MV-4-11 (cell line): ENCODE measurements at regions not wholly inside any gene's neighbourhood (a gene's known extent, or its start where the extent isn't known, plus 50 kb on each side); places are given as distances from the start of the nearest gene placed in this dataset.

ENCODE experiments used
- DNase-seq: peaks from one replicate; lab custom pipeline; 2025; lab: John Stamatoyannopoulos, UW

DNA sequence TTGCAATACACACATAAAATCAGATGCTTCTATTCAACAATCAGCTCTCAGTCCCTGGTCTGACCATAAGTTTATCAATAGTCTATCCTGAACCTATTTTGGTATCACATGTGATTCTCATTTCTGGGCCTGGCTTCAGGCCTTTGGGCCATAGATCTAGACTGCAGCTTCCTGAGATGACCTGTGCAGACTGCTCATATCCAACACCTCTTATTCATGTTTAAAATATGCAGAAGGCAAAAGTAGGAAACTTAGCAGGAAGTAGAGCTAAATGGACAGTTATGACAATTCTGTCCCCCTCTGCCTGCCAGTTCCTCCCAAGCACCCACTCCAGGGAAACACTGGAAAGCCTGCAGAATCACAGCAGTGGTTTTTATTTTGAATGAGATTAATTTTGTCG, 53.3 kb downstream of the C7orf25 start:
- DNase-seq: no peak

GRCh38 chr7:42856605-42856987, 55.3 kb downstream of the C7orf25 start:
- no peak for DNase-seq

- no peak for DNase-seq
Observed at GRCh38 chr7:42854571-42855118, 57.2 kb downstream of the C7orf25 start.

DNA sequence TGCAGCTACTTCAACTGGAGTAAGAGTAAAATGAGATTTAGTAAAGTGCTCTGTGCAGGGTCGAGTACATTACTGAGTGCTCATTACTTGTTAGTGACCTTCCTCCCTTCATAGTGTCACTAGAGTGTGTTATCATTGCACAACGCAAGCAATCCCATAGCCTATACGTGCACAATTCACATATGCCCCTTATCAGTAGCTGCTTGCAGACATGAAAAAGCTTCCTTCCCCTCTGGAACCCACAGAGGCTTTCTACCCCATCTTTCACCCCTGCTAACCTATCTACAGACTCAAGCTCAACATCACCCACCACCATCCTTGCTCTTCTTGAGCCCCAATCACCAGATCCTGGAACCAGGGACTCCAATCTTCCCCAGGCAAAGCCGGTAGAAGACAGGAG, 59.3 kb downstream of the C7orf25 start:
- no peak for DNase-seq

GRCh38 chr7:42843205-42843800, 68.6 kb downstream of the C7orf25 start:
- DNase-seq: no peak

GRCh38 chr7:42834676-42835075, 77.2 kb downstream of the C7orf25 start:
- DNase-seq: no peak

DNA sequence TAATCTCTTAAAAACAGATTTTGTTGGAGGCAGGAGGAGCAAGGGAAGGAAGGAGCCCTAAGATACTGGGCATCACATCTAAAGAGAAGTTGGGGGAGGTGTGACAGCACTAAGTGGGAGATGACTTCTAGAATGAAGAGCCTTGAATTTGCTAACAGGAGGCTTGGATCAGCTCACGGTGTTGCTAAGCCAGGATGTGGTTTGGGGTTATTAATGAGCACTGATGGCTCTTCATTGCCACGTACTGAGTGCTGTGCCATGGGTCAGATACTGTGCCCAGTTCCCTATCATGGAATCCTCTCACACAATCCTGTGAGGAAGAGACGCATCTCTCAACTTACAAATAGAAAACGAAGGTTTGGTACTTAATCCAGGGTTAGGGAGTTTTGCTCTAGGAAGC, 78.5 kb downstream of the C7orf25 start:
- no peak for DNase-seq

DNA sequence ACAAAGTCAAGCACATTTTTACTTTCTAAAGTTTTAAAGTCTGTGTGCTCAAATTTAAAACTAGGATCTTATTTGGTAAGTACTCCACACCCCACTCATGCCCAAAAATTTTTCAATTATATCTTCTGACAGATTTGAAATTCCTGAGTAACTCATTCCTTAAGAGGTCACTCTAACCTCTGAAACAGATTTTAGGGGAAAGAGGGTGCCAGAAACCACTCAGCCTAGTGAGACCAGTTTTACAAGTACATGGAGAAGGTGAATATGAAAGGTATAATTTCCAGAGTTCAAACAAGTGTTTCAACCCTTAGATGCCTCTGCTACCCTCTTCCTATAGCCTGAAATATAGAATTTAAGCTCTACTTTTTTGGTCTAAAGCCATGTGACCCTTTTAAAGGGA, 79.2 kb downstream of the C7orf25 start:
- no peak for DNase-seq

DNA sequence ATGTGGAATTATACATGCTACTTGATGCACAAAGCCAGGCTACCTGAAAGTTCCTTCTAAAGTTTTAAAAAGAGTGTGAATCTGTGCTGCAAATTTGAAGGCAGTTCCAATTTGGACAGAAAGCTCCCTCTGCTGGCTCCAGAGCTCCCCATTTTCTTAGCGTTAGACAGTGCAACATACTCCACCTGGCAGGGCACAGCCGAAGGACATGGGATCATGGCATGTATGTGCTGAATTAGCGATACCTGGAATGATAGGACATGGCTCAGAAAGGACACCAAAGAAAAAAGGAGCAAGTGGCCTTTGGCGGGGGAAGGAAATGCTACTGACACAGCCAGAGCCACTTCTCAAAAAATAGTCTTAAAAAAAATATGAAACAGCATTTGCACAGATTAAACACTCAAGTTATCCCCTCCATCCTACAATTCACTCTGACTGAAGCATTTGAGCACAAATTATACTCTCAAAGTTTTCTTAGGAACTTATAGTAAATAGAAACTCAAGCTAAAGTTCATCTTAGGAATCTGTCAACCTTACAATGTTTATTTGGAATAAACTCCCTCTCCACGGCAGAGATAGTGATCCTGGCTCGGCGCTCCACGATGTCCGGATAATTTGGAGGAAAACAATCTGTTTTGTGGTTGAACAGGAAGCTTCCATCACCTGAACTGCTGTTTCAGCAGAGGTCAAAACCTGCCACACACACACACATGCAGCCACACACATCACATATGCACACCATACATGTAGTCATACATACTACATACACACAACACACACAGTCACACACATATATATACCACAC, 80.0 kb downstream of the C7orf25 start:
- DNase-seq: no peak

DNA sequence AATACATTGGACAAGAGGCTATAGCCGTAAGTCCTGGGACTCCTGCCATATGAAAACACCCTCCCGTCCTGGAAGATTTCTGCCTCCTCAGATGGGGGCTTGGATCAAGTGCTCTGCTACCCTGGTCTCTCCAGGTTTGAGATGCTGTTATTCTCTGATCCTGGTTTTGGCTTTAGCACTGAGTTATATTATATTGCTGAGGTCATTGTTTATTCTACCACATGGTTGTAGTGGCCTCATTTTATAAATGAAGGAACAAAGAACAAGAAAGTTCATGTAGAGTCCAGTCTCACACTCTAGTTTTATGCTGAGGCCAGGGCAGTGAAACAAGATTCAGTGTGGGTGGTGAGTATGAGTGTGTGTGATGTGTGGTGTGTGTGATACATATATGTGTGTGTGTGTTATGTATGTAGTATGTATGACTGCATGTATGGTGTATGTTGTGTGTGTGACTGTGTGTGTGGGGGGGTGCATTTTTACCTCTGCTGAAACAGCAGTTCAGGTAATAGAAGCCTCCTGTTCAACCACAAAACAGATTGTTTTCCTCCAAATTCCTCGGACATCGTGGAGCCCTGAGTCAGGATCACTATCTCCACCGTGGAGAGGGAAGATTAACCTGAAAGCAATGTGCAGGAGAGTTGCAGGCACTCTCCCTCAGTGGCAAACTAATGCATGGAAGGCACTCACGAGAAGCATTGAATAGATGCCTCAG, 80.7 kb downstream of the C7orf25 start:
- DNase-seq: no peak

- no peak for DNase-seq
Observed at GRCh38 chr7:42812779-42813178, 99.1 kb downstream of the C7orf25 start.

DNA sequence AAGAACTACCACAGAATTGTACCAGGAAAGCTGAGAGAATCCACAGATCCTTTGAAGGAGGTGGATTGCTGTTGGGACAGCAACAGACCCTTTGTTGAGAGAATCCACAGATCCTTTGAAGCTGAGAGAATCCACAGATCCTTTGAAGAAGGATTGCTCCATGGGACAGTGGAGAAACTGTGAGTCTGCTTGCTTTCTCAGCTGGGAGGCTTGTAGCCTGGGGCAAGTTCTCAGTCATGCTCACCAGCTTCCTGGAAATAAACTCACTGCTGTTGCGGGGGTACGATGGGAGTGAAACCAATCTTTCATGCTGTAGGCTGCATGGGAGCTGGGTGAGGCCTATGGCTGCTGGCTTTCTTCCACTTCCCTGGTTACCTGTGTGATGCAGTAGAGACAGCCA, 106.3 kb downstream of the C7orf25 start:
- DNase-seq: no peak

DNA sequence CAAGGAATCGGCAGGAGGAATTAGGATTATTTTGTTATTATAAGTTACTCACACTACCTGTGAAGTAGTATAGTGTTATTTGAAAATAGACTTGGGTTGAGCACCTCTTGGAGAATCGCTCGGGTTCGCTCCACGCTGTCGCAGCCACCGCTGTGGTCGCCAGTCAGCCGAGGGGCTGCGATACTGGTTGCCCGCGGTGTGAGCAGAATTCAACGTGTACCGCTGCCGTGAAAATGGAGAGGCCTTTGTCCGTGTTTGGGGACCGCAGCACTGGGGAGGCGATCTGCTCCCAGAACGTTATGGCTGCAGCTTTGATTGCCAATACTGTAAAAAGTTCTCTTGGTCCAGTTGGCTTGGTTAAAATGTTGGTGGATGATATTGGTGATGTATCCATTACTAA, 117.2 kb downstream of the C7orf25 start:
- no peak for DNase-seq

GRCh38 chr7:42792841-42793240, 119.0 kb downstream of the C7orf25 start:
- DNase-seq: no peak

DNA sequence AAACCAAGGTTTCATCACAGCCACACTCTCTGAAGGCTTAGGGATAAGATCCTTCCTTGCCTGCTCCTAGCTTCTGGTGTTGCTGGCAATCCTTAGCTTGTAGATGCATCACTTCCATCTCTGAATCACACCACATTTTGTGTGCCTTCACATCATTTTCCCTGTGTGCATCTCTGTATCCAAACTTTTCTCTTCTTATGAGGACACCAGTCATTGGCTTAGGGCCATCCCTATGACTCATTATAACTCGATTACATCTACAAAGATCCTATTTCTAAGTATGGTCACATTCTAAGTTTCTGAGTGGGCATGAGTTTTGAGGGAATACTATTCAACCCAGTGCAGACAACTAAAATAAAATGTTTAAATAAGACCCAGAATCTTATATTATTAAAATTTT, 121.7 kb downstream of the C7orf25 start:
- DNase-seq: no peak

DNA sequence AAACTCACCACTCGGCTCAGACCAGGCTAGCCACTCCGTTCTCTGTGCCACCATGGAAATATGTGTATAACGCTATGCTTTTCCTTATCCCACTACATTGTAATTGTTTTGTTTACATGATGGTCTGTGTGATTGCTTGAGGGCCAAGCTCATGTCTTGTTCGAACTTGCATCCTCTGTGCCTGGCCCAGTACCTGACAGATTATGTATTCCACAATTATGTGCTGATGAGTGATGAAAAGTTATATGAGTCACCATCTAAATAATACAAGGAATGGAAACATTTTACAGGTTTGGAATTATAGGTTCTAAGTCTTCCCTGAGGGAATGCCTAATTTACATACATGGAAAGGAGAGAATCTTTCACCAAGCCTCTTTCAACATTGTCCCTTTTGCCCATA, 137.4 kb downstream of the C7orf25 start:
- no peak for DNase-seq

- DNase-seq: no peak
Observed at GRCh38 chr7:42770114-42770513, 141.8 kb downstream of the C7orf25 start.

DNA sequence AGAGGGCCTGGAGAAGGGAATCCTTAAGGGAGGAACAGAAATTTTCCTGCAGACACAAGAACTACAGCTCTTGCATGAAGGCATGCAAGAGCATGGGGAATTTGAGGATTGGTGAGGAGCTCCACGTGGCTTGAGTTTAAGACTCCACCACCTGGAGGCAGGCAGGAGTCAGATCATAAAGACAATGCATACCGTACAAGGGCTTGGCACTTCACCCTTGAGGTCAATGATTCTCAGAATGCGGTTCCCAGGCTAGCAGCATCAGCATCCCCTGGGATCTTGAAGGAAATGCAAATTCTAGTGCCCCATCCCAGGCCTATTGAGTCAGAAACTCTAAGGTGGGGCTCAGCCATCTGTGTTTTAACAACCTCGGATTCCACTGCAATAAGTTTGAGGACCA, 143.8 kb downstream of the C7orf25 start:
- no peak for DNase-seq

- DNase-seq: no peak
Observed at GRCh38 chr7:42766782-42767423, 145.0 kb downstream of the C7orf25 start.

GRCh38 chr7:42765931-42766330, 145.9 kb downstream of the C7orf25 start:
- DNase-seq: no peak

GRCh38 chr7:42763137-42763551, 148.7 kb downstream of the C7orf25 start:
- DNase-seq: no peak

- DNase-seq: no peak
Observed at GRCh38 chr7:42761486-42761885, 150.4 kb downstream of the C7orf25 start.
